NT2/D1 (cell line): ENCODE measurements at regions not wholly inside any gene's neighbourhood (a gene's known extent, or its start where the extent isn't known, plus 50 kb on each side); places are given as distances from the start of the nearest gene placed in this dataset.

Experiments used
- SUZ12 ChIP-seq: IDR thresholded peaks from 2 replicates; pipeline ENCODE4 v1.6.1; 2011; ENCODE audit not compliant: insufficient read length, insufficient read depth; ENCODE audit errors: extremely low read depth
- ZNF274 ChIP-seq: IDR thresholded peaks from 2 replicates; pipeline ENCODE4 v1.6.1; 2011; ENCODE audit warnings: mild to moderate bottlenecking, low read depth, low read length

DNA sequence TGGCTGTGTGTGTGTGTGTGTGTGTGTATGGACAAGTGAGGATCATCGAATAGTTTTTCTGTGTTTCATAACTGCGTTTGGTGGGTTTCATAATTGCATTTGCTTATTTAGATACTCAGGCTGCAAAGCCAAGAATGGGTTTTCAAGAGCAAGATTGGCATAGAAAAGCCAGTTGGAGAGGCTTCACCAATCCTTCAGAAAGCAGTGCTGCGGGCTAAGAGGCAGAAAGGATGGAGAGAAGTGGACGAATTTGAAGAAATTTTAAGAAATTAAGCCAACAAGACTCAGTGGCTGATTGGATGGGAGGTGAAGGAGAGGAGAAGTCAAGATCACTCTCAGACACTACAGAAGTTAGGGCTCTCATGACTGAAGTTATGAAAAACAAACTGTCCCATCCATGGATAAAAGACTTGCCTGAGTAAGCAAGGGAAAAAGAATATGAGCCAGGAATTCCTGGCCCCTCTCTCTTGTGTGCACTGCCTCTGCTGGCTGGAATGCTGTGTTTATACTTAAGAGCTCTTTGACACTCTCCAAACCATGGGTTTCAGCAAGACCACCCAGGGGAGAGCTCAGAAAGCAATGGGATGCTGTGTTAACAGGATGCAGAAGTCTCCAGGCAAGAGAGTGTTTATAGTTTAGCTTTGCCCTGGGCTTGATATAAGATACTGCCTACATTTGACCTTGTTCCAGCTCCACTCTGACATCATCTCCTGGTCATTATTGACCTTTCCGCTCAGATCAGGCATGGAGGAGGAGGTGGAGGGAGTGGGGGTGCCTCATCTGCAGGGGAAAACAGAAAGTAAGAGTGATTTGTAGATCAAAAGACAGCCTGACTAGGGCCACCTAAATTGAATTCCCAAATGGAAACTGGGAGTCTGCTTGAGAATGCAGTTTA lies 232.0 kb upstream of the PLXNA2 start:
- TF ChIP-seq ZNF274: no peak
- no peak for TF ChIP-seq SUZ12
